Fibroblast of skin of scalp (primary cell): ENCODE measurements at regions not wholly inside any gene's neighbourhood (a gene's known extent, or its start where the extent isn't known, plus 50 kb on each side); places are given as distances from the start of the nearest gene placed in this dataset.
A peak's percentile ranks its signal among the peaks of the same experiment; 100 is the strongest.

Experiments
- DNase-seq: peaks from one replicate; pipeline ENCODE4 v3.0.0-alpha.2; 2013

DNA sequence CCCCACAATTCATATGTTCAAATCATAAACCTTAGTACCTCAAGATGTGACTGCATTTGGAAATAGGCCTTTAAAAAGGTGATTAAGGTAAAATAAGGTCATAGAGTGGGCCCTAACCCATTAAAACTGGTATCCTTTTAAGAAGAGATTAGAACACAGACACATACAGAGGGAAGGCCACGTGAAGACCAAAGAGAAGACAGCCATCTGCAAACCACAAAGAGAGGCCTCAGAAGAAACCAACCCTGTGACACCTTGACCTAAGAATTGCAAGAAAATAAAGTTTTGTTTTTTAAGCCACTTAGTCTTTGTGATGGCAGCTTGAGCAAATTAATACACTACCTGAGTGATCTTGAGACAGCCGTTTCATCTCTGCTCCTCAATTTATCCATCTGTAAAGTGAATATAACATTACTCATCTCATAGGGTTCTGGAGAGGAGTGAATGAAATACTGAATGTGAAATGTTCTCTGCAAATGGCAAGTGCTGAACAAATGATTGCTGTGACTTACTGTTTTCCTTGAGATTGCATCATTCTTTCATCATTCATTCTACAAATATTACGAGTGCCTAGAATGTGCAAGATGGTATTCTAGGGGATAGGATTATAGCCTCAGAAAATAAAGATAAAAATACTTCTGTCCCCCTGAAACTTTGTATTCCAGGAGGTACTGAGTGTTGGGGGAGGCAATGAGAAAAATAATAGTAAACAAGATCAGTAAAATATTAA, 222.0 kb upstream of the CDH13 start:
- no peak for DNase-seq

- no peak for DNase-seq
These were observed 224.0 kb upstream of the CDH13 start for GRCh38 chr16:82402665-82403218.

- DNase-seq, result no peak
These were observed 226.7 kb upstream of the CDH13 start for GRCh38 chr16:82400046-82400445.

- no peak for DNase-seq
These were observed 226.5 kb upstream of the MPHOSPH6 start for GRCh38 chr16:82396509-82396908.

DNA sequence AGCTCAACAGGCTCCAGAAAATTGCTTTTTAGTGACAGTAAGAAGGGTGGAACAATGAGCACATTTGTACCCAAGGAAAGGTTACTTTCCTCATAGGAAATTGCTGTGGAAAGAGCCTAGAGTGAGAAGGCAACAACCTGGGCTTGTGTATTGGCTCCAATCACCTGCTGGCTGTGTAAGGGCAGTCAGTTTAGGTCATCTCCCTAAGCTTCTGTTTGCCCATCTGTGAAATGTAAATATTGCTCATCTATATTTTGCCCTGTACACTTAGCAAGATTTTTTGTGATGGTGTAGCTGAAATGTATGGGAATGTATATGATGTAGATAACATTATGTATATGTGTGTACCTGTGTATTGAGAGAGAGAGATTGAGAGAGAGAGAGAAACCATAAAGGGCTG, 225.2 kb upstream of the MPHOSPH6 start:
- no peak for DNase-seq

- DNase-seq, result no peak
These were observed 221.7 kb upstream of the MPHOSPH6 start for GRCh38 chr16:82391690-82392089.

DNA sequence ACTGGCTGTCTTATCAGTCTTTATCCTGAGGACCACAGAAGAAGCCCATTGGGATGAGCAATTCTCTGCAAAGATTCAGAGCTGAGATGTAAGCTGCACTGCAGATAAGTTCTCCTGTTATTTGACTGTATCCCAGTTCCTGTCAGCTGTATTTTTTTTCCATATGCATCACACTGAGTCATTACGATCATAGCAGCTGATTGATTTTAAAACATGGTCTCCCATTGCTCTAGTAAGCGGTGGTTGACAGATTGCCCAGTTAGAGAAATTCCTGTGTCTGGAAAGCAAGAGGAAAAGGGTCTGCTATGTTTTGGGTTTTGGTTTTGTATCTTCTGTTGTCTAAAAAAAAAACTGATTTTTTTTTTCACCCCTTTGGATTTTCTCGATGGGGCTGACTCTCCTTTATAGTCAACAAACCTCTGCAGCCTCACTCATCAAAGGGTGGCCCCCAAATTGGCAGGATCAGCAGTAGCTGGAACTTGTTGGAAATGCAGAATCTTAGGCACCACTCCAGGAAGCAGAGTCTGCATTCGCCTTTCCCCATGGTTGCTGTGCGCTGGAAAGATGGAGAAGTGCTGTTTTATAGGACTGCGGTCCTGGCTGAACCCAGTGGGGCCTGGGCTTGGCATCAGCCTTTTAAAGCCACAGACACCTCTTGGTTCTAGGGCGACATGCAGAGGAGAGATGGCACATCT, 220.1 kb upstream of the MPHOSPH6 start:
- peak; percentile 0 for DNase-seq

DNA sequence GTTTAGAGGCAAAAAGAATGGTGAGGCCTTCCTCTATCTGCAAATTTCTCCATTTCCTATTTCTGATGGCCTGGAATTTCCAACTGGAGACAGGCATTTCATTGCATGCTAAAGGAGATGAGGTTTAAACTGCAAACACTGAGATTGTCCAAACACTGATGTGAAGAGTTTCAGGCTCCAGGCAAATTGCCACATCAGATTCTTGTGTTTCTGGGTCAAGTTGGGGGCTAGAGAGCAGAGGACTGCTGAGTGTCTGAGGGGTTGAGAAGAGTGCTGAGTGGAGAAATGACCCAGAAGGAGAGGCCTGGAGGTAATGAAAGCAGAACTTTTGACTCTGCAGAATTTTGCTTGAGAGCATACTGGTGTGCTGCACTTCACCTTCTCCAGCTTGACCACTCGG, 216.7 kb upstream of the MPHOSPH6 start:
- DNase-seq, result no peak

- DNase-seq, result no peak
These were observed 214.9 kb upstream of the MPHOSPH6 start for GRCh38 chr16:82384949-82385348.

- DNase-seq, result no peak
These were observed 214.0 kb upstream of the MPHOSPH6 start for GRCh38 chr16:82384017-82384416.

DNA sequence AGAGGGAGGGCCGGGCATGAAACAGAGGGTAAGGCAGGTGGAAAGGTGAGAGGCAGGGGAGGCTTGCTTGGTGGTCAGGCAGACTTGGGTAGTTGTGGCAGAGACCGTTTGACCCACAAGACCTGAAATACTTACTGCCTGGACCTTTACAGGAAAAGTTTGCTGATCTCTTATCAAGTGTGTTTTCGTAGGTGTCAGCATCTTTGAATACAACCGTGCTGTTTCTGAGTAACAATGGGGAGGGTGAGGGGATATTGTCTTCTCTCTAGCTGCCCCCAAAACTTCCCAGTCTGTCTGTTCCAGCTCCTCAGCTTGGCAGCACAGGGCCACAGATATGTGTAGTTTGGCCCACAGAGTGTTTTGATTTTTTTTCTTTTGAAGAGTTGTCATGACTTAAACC, 212.5 kb upstream of the MPHOSPH6 start:
- DNase-seq, result no peak

- DNase-seq, result no peak
These were observed 209.5 kb upstream of the MPHOSPH6 start for GRCh38 chr16:82379551-82379950.

GRCh38 chr16:82373976-82374375, 204.0 kb upstream of the MPHOSPH6 start:
- DNase-seq, result no peak

DNA sequence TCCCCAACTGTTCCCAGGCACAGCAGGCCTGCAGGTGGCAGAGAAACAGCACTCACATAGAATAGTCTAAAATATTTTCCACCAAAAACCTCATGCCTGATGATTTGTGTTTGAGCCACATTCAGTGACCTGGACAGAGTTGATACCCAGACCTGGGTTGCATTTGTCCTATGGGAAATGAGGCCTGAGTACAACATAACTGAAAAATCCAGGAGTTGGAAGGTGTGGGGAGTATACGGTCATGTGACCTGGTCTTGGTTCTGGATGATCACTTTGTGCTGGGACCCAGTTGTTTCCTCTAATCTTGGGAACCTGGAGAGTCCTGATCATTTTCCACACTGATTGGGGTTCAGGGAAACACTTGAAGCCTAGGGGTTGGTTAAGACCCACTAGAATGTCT, 200.3 kb upstream of the MPHOSPH6 start:
- DNase-seq, result no peak

DNA sequence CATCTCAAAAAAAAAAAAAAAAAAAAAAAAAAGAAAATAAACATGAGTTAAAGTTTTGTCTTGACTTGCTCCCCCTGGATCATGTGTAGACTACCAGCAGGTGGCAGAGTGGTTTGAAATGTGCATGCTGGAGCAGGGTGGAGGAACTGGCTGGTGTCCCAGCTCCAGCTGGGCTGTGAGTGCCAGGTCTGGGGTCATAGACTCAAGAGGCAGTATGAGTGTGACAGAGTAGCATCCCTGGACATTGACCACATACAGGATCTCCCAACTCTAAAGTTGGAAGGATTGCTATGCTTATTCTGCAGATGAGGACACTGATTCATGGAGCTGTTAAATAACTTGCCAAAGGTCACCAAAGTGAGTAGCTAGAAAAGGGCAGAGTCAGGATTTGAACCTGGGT, 198.0 kb upstream of the MPHOSPH6 start:
- DNase-seq, result peak; percentile 23

DNA sequence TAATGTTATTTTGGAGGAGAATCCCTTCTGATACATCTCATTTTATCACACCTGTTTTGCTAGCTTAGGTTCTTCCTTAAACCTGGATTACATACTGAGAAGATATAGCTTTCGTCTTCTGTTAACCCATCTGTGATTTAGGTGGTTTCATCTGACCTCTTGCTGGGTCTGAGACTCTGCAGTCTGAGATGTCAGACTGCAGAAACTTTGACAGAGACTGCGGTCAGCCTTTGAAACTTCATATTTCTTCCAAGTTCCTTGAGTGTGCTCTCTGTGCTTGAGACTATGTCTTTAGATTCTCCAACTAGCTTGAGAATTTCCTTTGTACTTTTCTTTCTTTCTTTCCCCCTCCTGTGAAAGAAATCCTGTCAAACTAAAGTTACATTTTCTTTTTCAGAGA, 196.4 kb upstream of the MPHOSPH6 start:
- DNase-seq, result no peak

DNA sequence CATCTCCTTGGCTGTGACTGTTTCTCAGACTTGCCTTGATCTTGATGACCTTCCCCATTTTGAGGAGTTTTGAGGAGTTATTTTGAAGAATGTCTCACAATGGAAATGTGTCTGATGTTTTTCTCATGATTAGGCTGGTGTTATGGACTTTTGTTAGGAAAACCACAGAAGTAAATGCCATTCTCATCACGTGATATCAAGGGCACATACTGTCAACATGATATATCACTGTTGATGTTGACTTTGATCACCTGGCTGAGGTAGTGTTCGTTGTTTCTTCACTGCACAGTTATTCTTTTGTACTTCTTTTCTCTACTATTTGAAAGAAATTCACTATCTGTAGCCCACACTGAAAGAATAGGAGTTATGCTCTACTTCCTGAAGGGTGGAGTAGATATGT, 194.7 kb upstream of the MPHOSPH6 start:
- DNase-seq, result no peak

GRCh38 chr16:82363026-82363816, 193.2 kb upstream of the MPHOSPH6 start:
- DNase-seq, result no peak

DNA sequence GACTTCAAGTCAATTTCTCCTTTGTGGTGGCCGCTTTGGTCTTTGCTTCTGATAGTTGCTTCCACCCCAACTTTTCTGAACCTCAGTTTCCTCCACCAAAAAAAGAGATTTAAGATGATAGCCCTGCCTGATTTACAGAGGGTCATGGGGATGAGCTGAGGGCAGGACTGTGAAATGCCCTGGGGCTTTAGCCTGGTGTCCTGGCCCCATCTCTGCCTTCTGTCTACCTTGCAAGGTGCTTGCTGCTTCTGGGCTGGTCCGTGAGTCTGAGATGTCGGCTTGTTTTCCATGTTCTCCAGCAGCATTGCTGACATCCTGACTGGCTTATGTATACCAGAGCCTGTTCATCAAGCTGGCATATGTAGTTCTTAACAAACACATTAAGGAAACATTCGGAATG, 191.9 kb upstream of the MPHOSPH6 start:
- no peak for DNase-seq

GRCh38 chr16:82360024-82360783, 190.2 kb upstream of the MPHOSPH6 start:
- no peak for DNase-seq

DNA sequence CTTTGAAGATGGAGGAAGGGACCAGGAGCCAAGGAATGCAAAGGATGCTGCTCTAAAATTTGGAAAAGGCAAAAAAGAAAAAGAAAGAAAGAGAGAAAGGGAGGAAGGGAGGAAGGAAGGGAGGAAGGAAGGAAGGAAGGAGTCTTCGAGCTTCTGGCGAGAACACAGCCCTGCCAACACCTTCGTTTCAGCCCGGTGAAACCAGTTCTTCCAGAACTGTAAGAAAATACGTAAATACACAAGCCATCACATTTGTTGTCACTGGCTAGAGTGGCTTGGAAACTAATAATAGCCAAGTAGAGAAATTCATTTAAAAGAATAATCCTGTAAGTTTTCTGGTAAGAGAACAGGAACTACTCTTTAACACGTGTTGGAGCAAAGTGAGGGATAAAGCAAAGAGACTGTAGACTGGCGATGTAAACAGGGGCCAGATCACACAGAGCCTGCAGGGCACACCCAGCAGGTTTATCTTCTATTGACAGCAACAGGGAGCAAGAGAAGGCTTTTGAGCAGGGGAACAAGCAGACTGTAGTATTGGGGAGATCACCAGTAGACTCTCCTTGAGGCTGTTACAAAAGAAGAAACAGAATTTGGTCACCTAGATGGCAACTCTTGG, 188.7 kb upstream of the MPHOSPH6 start:
- DNase-seq, result no peak

DNA sequence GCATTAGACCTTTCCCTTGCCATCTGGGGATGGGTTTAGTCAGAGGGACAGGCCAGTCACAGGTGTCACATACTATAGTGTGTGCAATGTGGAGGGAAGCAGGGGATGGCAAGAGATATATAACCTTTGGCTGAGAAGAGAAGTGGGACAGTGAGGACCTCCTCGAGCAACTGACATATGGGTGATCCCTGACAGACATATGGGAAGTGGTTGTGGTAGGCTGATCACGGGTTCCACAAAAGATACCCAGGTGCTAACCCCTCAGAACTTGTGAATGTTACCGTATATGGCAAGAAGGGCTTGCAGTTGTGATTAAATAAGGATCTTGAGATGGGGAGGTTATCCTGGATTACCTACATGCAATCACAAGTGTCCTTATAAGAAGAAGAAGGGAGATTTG, 188.1 kb upstream of the MPHOSPH6 start:
- DNase-seq, result no peak
